ENCODE measurements at regions not wholly inside any gene's neighbourhood (a gene's known extent, or its start where the extent isn't known, plus 50 kb on each side); places are given as distances from the start of the nearest gene placed in this dataset.

GRCh38 chr5:3110371-3110770 is 358.9 kb upstream of the IRX2 start:
- ATAC-seq (no peak), DNase-seq (ENCODE audit: low spot score in 2 of 2) (no peak)
- peaks cover 8% of the 10 kb centered on the region for H3K9me3 Mint-ChIP-seq
- H3K36me3 Mint-ChIP-seq: no peaks in the 10 kb centered on the region
- H3K27ac Mint-ChIP-seq: no peak overlapping the region
- no peak overlapping the region for H3K4me3 Mint-ChIP-seq
- no peaks in the 10 kb centered on the region for H3K4me1 Mint-ChIP-seq

- Mint-ChIP-seq H3K4me1 (no peaks in the 10 kb centered on the region), H3K36me3 (no peaks in the 10 kb centered on the region), H3K9me3 (peaks cover 8% of the 10 kb centered on the region), H3K27ac (no peak overlapping the region), H3K4me3 (no peak overlapping the region)
- ATAC-seq (no peak), DNase-seq (ENCODE audit: low spot score in 2 of 2) (no peak)
These were observed 355.7 kb upstream of the IRX2 start for GRCh38 chr5:3107156-3107611.

- no peak for DNase-seq (ENCODE audit: low spot score in 2 of 2)
- no peak overlapping the region for H3K27ac Mint-ChIP-seq
- no peaks in the 10 kb centered on the region for H3K36me3 Mint-ChIP-seq
- peaks cover 11% of the 10 kb centered on the region for H3K9me3 Mint-ChIP-seq
- H3K4me1 Mint-ChIP-seq: no peaks in the 10 kb centered on the region
- no peak for ATAC-seq
- H3K4me3 Mint-ChIP-seq: no peak overlapping the region
These were observed 354.1 kb upstream of the IRX2 start for GRCh38 chr5:3105581-3105980.

- Mint-ChIP-seq H3K9me3 (peaks cover 11% of the 10 kb centered on the region), H3K27ac (no peak overlapping the region), H3K4me3 (no peak overlapping the region), H3K36me3 (no peaks in the 10 kb centered on the region), H3K4me1 (no peaks in the 10 kb centered on the region)
- no peak for ATAC-seq
- DNase-seq (ENCODE audit: low spot score in 2 of 2): no peak
These were observed 353.7 kb upstream of the IRX2 start for GRCh38 chr5:3105172-3105571.

DNA sequence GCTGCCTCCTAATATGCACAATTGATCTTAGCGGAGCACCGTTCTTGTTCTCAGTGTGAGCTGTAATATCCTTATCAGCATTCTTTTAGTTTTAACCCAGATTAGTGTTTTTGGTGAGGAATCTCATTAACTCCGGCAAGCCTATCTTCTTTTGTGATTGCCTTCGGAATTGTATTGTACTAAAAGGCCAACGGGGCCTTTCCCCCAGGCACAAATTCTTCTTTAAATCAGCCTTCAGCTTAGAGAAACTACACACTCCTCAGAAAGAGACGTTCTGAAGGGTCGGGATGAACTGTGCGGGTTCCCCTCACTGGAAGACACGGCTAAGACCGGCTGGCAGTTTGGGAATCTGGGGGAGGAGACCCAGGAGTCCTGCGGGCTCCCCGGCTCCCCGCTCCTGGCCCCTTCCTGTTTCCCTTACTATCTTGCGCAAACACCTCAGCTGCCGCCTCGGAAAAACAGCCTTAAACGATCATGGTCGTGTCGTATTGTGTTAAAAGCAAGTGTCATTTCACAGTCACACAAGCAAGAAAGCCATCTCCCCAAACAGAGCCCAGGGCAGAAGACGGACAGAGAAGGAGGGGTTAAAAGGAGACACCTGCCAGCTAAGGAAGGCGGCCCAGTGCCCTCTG is 353.1 kb upstream of the IRX2 start:
- no peak overlapping the region for H3K27ac Mint-ChIP-seq
- DNase-seq (ENCODE audit: low spot score in 2 of 2) (no peak), ATAC-seq (no peak)
- H3K4me1 Mint-ChIP-seq: no peaks in the 10 kb centered on the region
- peaks cover 11% of the 10 kb centered on the region for H3K9me3 Mint-ChIP-seq
- no peaks in the 10 kb centered on the region for H3K36me3 Mint-ChIP-seq
- H3K4me3 Mint-ChIP-seq: no peak overlapping the region

- ATAC-seq (no peak), DNase-seq (ENCODE audit: low spot score in 2 of 2) (no peak)
- H3K27ac Mint-ChIP-seq: no peak overlapping the region
- peaks cover 14% of the 10 kb centered on the region for H3K9me3 Mint-ChIP-seq
- no peaks in the 10 kb centered on the region for H3K36me3 Mint-ChIP-seq
- H3K4me3 Mint-ChIP-seq: no peak overlapping the region
- H3K4me1 Mint-ChIP-seq: no peaks in the 10 kb centered on the region
These were observed 351.9 kb upstream of the IRX2 start for GRCh38 chr5:3103262-3103811.

DNA sequence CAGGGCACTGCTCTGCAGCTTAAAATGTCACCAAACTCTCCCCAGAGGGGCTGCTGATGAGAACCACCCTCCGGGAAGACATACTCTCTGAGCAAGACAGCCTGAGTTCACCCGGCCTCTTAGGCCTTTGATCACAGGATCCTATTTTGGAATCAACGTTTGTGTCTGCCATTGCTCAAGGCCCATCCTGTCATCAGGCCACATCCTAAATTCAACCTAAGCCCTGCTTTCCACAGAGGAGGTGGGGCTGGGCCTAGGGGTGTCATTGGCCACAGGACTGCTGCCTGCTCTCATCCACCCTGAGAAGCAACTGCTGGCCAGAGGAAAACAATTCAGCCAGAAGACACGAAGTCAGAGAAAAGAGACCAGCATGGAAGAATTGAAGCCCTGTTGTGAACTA is 351.1 kb upstream of the IRX2 start:
- H3K4me3 Mint-ChIP-seq: no peak overlapping the region
- no peak for ATAC-seq
- no peak overlapping the region for H3K27ac Mint-ChIP-seq

GRCh38 chr5:3101561-3101960 is 350.1 kb upstream of the IRX2 start:
- Mint-ChIP-seq H3K9me3 (peaks cover 12% of the 10 kb centered on the region), H3K36me3 (no peaks in the 10 kb centered on the region), H3K27ac (no peak overlapping the region), H3K4me1 (no peaks in the 10 kb centered on the region), H3K4me3 (no peak overlapping the region)
- DNase-seq (ENCODE audit: low spot score in 2 of 2): no peak
- ATAC-seq: no peak

More for the DNA sequence above, 351.1 kb upstream of the IRX2 start:
- DNase-seq (ENCODE audit: low spot score in 2 of 2): no peak
- H3K9me3 Mint-ChIP-seq: peaks cover 13% of the 10 kb centered on the region
- no peaks in the 10 kb centered on the region for H3K4me1 Mint-ChIP-seq
- no peaks in the 10 kb centered on the region for H3K36me3 Mint-ChIP-seq

GRCh38 chr5:3100921-3101551 is 349.6 kb upstream of the IRX2 start:
- no peak overlapping the region for H3K27ac Mint-ChIP-seq
- no peaks in the 10 kb centered on the region for H3K36me3 Mint-ChIP-seq
- H3K4me1 Mint-ChIP-seq: no peaks in the 10 kb centered on the region

GRCh38 chr5:3099954-3100353 is 348.5 kb upstream of the IRX2 start:
- no peaks in the 10 kb centered on the region for H3K4me1 Mint-ChIP-seq
- no peak for ATAC-seq
- no peak overlapping the region for H3K4me3 Mint-ChIP-seq

More at GRCh38 chr5:3100921-3101551, 349.6 kb upstream of the IRX2 start:
- ATAC-seq (no peak), DNase-seq (ENCODE audit: low spot score in 2 of 2) (no peak)
- Mint-ChIP-seq H3K9me3 (peaks cover 11% of the 10 kb centered on the region), H3K4me3 (no peak overlapping the region)

GRCh38 chr5:3099526-3099925 is 348.0 kb upstream of the IRX2 start:
- Mint-ChIP-seq H3K4me3 (no peak overlapping the region), H3K4me1 (no peaks in the 10 kb centered on the region), H3K27ac (no peak overlapping the region), H3K36me3 (no peaks in the 10 kb centered on the region), H3K9me3 (peaks cover 11% of the 10 kb centered on the region)
- ATAC-seq (no peak), DNase-seq (ENCODE audit: low spot score in 2 of 2) (no peak)

More at GRCh38 chr5:3099954-3100353, 348.5 kb upstream of the IRX2 start:
- H3K27ac Mint-ChIP-seq: no peak overlapping the region
- no peak for DNase-seq (ENCODE audit: low spot score in 2 of 2)
- peaks cover 11% of the 10 kb centered on the region for H3K9me3 Mint-ChIP-seq
- no peaks in the 10 kb centered on the region for H3K36me3 Mint-ChIP-seq

DNA sequence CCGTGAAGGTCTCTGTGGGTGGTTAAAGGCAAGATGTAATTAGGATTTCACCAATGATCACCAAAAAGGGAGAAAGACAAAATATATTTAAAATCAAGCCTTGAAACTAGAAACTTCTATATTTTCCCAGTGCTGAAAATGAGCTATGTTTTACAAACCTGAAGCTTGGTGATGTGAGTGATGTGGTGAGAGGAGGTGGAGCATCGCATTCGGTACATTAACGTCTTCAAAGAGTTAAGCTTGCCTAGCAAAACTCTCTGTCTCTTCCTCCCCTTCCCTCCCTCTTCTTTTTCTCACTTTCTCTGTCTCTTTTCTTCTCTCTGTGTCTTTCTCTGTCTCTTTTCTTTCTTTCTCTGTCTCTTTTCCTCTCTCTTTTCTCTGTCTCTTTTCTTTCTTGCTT is 347.3 kb upstream of the IRX2 start:
- no peak overlapping the region for H3K27ac Mint-ChIP-seq

GRCh38 chr5:3092664-3093063 is 341.2 kb upstream of the IRX2 start:
- DNase-seq (ENCODE audit: low spot score in 2 of 2) (no peak), ATAC-seq (no peak)
- Mint-ChIP-seq H3K4me3 (no peak overlapping the region), H3K4me1 (no peaks in the 10 kb centered on the region), H3K9me3 (peaks cover 16% of the 10 kb centered on the region), H3K27ac (no peak overlapping the region), H3K36me3 (no peaks in the 10 kb centered on the region)

More for the DNA sequence above, 347.3 kb upstream of the IRX2 start:
- Mint-ChIP-seq H3K4me3 (no peak overlapping the region), H3K4me1 (no peaks in the 10 kb centered on the region), H3K9me3 (peaks cover 15% of the 10 kb centered on the region), H3K36me3 (no peaks in the 10 kb centered on the region)
- DNase-seq (ENCODE audit: low spot score in 2 of 2): no peak
- ATAC-seq: no peak

DNA sequence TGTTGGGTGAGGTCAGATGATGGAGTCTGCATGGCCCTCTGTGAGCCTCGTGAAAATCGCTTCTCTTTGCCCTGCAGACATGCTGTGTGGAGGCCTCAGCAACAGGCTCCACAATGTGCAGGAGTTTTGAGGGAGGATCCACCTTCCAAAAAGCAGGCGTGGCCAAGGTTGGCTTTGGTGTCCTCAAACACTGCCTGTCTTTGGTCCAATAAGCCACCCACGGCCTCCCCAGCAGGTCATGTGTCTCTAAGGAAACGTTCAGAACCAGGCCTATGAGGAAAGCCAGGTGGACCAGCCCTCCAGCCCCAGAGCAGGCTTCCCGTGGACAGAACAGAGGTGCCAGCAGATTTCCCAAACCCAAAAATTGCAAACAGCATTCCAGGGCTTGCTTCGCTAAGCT is 340.7 kb upstream of the IRX2 start:
- no peak overlapping the region for H3K27ac Mint-ChIP-seq

DNA sequence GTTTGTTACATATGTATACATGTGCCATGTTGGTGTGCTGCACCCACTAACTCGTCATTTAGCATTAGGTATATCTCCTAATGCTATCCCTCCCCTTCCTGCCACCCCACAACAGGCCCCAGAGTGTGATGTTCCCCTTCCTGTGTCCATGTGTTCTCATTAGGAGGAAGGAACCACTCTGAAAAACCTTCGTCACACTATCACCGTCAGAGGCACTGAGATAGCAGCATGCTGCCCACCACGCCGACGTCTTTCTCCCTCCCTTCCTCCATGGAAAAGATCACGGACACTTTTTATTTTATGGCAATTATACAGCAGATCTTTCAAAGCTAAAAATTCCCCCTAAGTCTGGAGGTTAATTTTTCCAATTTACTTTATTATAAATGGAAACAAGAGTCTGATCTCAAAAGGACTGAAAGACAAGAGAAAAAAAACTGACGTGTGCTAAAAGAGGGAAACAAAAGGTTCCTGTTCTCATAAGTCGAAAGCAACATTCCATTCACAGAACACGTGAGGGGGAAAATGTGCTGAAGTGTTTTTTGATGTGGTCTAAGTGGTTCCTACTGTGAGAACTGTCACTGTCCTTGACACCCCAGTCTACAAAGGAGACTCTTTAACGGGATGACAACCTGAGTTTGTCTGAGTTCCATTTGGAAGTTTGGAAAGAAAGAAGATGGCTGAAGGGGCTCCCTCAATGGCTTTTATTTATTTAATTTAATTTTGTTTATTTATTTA is 339.7 kb upstream of the IRX2 start:
- H3K4me1 Mint-ChIP-seq: no peaks in the 10 kb centered on the region
- H3K27ac Mint-ChIP-seq: no peak overlapping the region
- peaks cover 16% of the 10 kb centered on the region for H3K9me3 Mint-ChIP-seq
- no peaks in the 10 kb centered on the region for H3K36me3 Mint-ChIP-seq
- DNase-seq (ENCODE audit: low spot score in 2 of 2): no peak
- ATAC-seq: no peak
- no peak overlapping the region for H3K4me3 Mint-ChIP-seq

More for the DNA sequence above, 340.7 kb upstream of the IRX2 start:
- H3K4me3 Mint-ChIP-seq: no peak overlapping the region
- no peaks in the 10 kb centered on the region for H3K36me3 Mint-ChIP-seq
- DNase-seq (ENCODE audit: low spot score in 2 of 2) (no peak), ATAC-seq (no peak)
- H3K4me1 Mint-ChIP-seq: no peaks in the 10 kb centered on the region
- H3K9me3 Mint-ChIP-seq: peaks cover 16% of the 10 kb centered on the region
